ENCODE measurements at regions not wholly inside any gene's neighbourhood (a gene's known extent, or its start where the extent isn't known, plus 50 kb on each side); places are given as distances from the start of the nearest gene placed in this dataset.

- no peak for TF ChIP-seq CTCF (IDR thresholded peaks at IDR 0.05; ENCODE audit: borderline replicate concordance, insufficient read depth, low read depth, low read length)
- H3K4me3 ChIP-seq (ENCODE audit: low read depth, low read length): no peak overlapping the region
Observed at GRCh38 chr3:193793123-193793522, 200.1 kb downstream of the OPA1 start.

GRCh38 chr3:193794002-193794881, 201.2 kb downstream of the OPA1 start:
- H3K4me3 ChIP-seq (ENCODE audit: low read depth, low read length): no peak overlapping the region
- no peak for TF ChIP-seq CTCF (IDR thresholded peaks at IDR 0.05; ENCODE audit: borderline replicate concordance, insufficient read depth, low read depth, low read length)

GRCh38 chr3:193795062-193795690, 202.2 kb downstream of the OPA1 start:
- TF ChIP-seq CTCF (IDR thresholded peaks at IDR 0.05; ENCODE audit: borderline replicate concordance, insufficient read depth, low read depth, low read length): no peak

GRCh38 chr3:193796089-193796488, 203.1 kb downstream of the OPA1 start:
- TF ChIP-seq CTCF (IDR thresholded peaks at IDR 0.05; ENCODE audit: borderline replicate concordance, insufficient read depth, low read depth, low read length): no peak
- no peak overlapping the region for H3K4me3 ChIP-seq (ENCODE audit: low read depth, low read length)

More at GRCh38 chr3:193795062-193795690, 202.2 kb downstream of the OPA1 start:
- no peak overlapping the region for H3K4me3 ChIP-seq (ENCODE audit: low read depth, low read length)

- no peak overlapping the region for H3K4me3 ChIP-seq (ENCODE audit: low read depth, low read length)
- TF ChIP-seq CTCF (IDR thresholded peaks at IDR 0.05; ENCODE audit: borderline replicate concordance, insufficient read depth, low read depth, low read length): no peak
Observed at GRCh38 chr3:193797566-193797965, 204.6 kb downstream of the OPA1 start.

GRCh38 chr3:193798051-193798450, 205.0 kb downstream of the OPA1 start:
- TF ChIP-seq CTCF (IDR thresholded peaks at IDR 0.05; ENCODE audit: borderline replicate concordance, insufficient read depth, low read depth, low read length): no peak
- H3K4me3 ChIP-seq (ENCODE audit: low read depth, low read length): no peak overlapping the region
